ENCODE measurements at regions not wholly inside any gene's neighbourhood (a gene's known extent, or its start where the extent isn't known, plus 50 kb on each side); places are given as distances from the start of the nearest gene placed in this dataset.

- Histone ChIP-seq H3K4me1 (ENCODE audit: insufficient read depth, low read length) (no peaks in the 10 kb centered on the region), H2BK12ac (ENCODE audit: insufficient read length, low read depth, low read length) (no peak overlapping the region), H3K23ac (ENCODE audit: insufficient read length, low read depth, low read length) (no peak overlapping the region), H3T11ph (ENCODE audit: low read length) (no peak overlapping the region), H3K9me3 (ENCODE audit: control insufficient read depth, low read depth, low read length) (no peaks in the 10 kb centered on the region), H4K20me1 (ENCODE audit: control insufficient read depth, insufficient read depth, insufficient read length) (no peaks in the 10 kb centered on the region), H3K56ac (ENCODE audit: insufficient read length, low read depth, low read length) (no peak overlapping the region), H3K27me3 (ENCODE audit: insufficient read depth, low read length) (no peaks in the 10 kb centered on the region), H3K14ac (ENCODE audit: insufficient read depth, low read length) (no peak overlapping the region), H3K27ac (ENCODE audit: insufficient read length, low read depth, low read length) (no peak overlapping the region), H2BK5ac (ENCODE audit: insufficient read length, low read length) (no peak overlapping the region), H2AK5ac (ENCODE audit: insufficient read length, low read length) (no peak overlapping the region), H4K5ac (ENCODE audit: insufficient read length, low read depth, low read length) (no peak overlapping the region), H4K8ac (replicated peaks; ENCODE audit: insufficient read length, low read depth, low read length) (no peak overlapping the region), H3K79me1 (ENCODE audit: insufficient read depth, low read depth, low read length, poor library complexity, severe bottlenecking) (no peaks in the 10 kb centered on the region), H3K18ac (ENCODE audit: insufficient read length, low read depth, low read length) (no peak overlapping the region), H3K79me2 (ENCODE audit: insufficient read depth, low read length) (no peaks in the 10 kb centered on the region), H2BK20ac (ENCODE audit: low read depth, low read length, poor library complexity, severe bottlenecking) (no peak overlapping the region), H4K91ac (ENCODE audit: insufficient read length, low read depth, low read length) (no peak overlapping the region), H2BK120ac (ENCODE audit: low read depth, low read length, poor library complexity, severe bottlenecking) (no peak overlapping the region), H2AFZ (ENCODE audit: low read length) (no peak overlapping the region), H3K23me2 (ENCODE audit: insufficient read length, low read depth, low read length, poor library complexity, severe bottlenecking) (no peaks in the 10 kb centered on the region), H3K9ac (ENCODE audit: extremely low read depth, insufficient read length, low read length) (no peak overlapping the region), H3K4me2 (ENCODE audit: insufficient read depth, insufficient read length, low read length) (no peak overlapping the region), H2BK15ac (ENCODE audit: low read depth, low read length) (no peak overlapping the region), H3K4ac (ENCODE audit: low read depth, low read length) (no peak overlapping the region)
- WGBS (ENCODE audit: extremely low coverage, insufficient read length, low lambda C conversion rate), result no CpG with 5 or more reads among the region's 4 CpGs
- no peak for DNase-seq
- no peak overlapping the region for H3K4me3 Mint-ChIP-seq
- no peak overlapping the region for H3K27ac Mint-ChIP-seq
- TF ChIP-seq CTCF (conservative IDR thresholded peaks at IDR 0.05), result no peak
- peaks cover 0 to 4% (median 0%) of the 10 kb centered on the region in 3 experiments; a peak in 1 of 7 replicates for H3K36me3 Mint-ChIP-seq (ENCODE audit: insufficient read depth in 1 of 3, low read depth in 3 of 3)
- no peaks in the 10 kb centered on the region; the same call in 1 of the 2 replicates for H3K27me3 Mint-ChIP-seq (ENCODE audit: low read depth)
- H3K4me1 Mint-ChIP-seq, result no peaks in the 10 kb centered on the region
- peaks cover 0 to 4% of the 10 kb centered on the region in 2 experiments; a peak in 3 of 5 replicates for H3K9me3 Mint-ChIP-seq
Observed at GRCh38 chr14:59097681-59098080, 90.8 kb upstream of the DAAM1 start.
